OCI-LY1 (cell line): ENCODE measurements at regions not wholly inside any gene's neighbourhood (a gene's known extent, or its start where the extent isn't known, plus 50 kb on each side); places are given as distances from the start of the nearest gene placed in this dataset.

Experiments used
- CTCF ChIP-seq: fragments of 200-600 bp; sonication (generic), shearing (Covaris generic); IDR thresholded peaks from 2 replicates; pipeline ENCODE4 v1.5.1; 2017; ENCODE audit warnings: mild to moderate bottlenecking, antibody characterized with exemption, low read length, moderate library complexity, mixed read lengths
- EZH2 ChIP-seq: fragments of 200-600 bp; sonication (generic), shearing (Covaris generic); IDR thresholded peaks from 2 replicates; pipeline ENCODE4 v1.8.0; 2017; ENCODE audit warnings: borderline replicate concordance, mixed run types, mild to moderate bottlenecking, antibody characterized with exemption, low read length, moderate library complexity, mixed read lengths

DNA sequence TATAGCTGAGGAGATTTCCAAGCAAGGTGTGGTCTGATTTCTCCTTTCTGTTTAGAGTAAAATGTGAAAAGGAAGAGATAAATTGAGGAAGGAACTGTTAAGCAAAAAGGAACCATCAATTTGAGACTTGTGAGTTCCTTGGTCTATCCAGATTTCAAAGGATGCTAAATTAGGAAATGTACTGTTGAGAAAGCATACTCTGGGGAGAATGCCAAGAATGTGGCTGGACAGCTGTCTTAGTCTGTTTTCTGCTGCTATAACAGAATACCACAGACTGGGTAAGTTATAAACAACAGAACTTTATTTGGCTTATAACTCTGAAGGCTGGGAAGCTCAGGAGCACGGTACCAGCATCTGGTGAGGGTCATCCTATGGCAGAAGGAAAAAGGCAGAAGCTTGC is 1097.2 kb downstream of the TDRD15 start:
- TF ChIP-seq CTCF (no peak), EZH2 (no peak)
